IPS-NIHi11 (cell line): ENCODE measurements at regions not wholly inside any gene's neighbourhood (a gene's known extent, or its start where the extent isn't known, plus 50 kb on each side); places are given as distances from the start of the nearest gene placed in this dataset.

Source experiments
- DNase-seq: peaks from one replicate; pipeline ENCODE4 v3.0.0; 2012; ENCODE audit warnings: mixed read lengths, low spot score

- DNase-seq, result no peak
These were observed 110.7 kb upstream of the SPRY2 start for GRCh38 chr13:80451641-80452040.

- DNase-seq, result no peak
These were observed 109.5 kb upstream of the SPRY2 start for GRCh38 chr13:80450386-80450785.

GRCh38 chr13:80448725-80449124 is 107.8 kb upstream of the SPRY2 start:
- no peak for DNase-seq

GRCh38 chr13:80447747-80448146 is 106.8 kb upstream of the SPRY2 start:
- DNase-seq, result no peak

- DNase-seq, result no peak
These were observed 103.5 kb upstream of the SPRY2 start for GRCh38 chr13:80444240-80445015.

GRCh38 chr13:80442609-80443008 is 101.7 kb upstream of the SPRY2 start:
- no peak for DNase-seq

GRCh38 chr13:80441968-80442367 is 101.0 kb upstream of the SPRY2 start:
- no peak for DNase-seq

GRCh38 chr13:80438521-80438920 is 97.6 kb upstream of the SPRY2 start:
- DNase-seq, result no peak

GRCh38 chr13:80437231-80437630 is 96.3 kb upstream of the SPRY2 start:
- no peak for DNase-seq

GRCh38 chr13:80436571-80437169 is 95.7 kb upstream of the SPRY2 start:
- DNase-seq, result no peak

- no peak for DNase-seq
These were observed 89.6 kb upstream of the SPRY2 start for GRCh38 chr13:80430561-80430960.

GRCh38 chr13:80428349-80429096 is 87.6 kb upstream of the SPRY2 start:
- no peak for DNase-seq

- no peak for DNase-seq
These were observed 78.5 kb upstream of the SPRY2 start for GRCh38 chr13:80419416-80419815.

- no peak for DNase-seq
These were observed 72.7 kb upstream of the SPRY2 start for GRCh38 chr13:80413611-80414010.

GRCh38 chr13:80408270-80408669 is 67.3 kb upstream of the SPRY2 start:
- DNase-seq, result no peak

- no peak for DNase-seq
These were observed 60.0 kb upstream of the SPRY2 start for GRCh38 chr13:80400865-80401426.

GRCh38 chr13:80400164-80400864 is 59.4 kb upstream of the SPRY2 start:
- no peak for DNase-seq

- DNase-seq, result no peak
These were observed 58.6 kb upstream of the SPRY2 start for GRCh38 chr13:80399340-80400163.
